GM10266 (cell line): ENCODE measurements at regions not wholly inside any gene's neighbourhood (a gene's known extent, or its start where the extent isn't known, plus 50 kb on each side); places are given as distances from the start of the nearest gene placed in this dataset.
"Not testable (repeated sequence)": the region's sequence is repeated elsewhere in the genome, so short reads cannot be mapped to it uniquely, and the experiment has no call there.

Source experiments
- DNase-seq: peaks from one replicate; pipeline ENCODE4 v3.0.0; 2012; ENCODE audit errors: extremely low spot score
- TF ChIP-seq, protein P1 (sequence below): IDR thresholded peaks from 2 replicates; pipeline ENCODE4 v1.5.1; 2012; ENCODE audit warnings: mild to moderate bottlenecking, low read depth; ENCODE audit not compliant: control insufficient read depth, insufficient read depth; ENCODE audit errors: missing control alignments

DNA sequence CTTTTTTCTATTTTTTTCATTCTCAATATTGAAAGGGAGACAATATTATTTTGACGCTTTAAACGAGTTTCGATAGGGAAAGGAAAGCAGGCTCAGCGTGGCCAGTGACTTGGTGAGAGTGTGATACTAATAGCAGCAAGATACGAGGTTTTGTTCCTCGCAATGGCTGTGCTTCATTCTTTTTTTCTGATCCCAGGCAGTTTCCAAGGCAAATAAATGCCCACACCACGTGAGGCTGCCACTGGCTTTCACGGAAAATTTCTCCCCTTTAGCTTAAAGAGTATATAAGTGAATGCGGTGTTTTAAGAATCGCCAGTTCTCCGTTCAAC, 196.4 kb upstream of the ZNF184 start:
- DNase-seq, result no peak
- TF ChIP-seq, protein P1, sequence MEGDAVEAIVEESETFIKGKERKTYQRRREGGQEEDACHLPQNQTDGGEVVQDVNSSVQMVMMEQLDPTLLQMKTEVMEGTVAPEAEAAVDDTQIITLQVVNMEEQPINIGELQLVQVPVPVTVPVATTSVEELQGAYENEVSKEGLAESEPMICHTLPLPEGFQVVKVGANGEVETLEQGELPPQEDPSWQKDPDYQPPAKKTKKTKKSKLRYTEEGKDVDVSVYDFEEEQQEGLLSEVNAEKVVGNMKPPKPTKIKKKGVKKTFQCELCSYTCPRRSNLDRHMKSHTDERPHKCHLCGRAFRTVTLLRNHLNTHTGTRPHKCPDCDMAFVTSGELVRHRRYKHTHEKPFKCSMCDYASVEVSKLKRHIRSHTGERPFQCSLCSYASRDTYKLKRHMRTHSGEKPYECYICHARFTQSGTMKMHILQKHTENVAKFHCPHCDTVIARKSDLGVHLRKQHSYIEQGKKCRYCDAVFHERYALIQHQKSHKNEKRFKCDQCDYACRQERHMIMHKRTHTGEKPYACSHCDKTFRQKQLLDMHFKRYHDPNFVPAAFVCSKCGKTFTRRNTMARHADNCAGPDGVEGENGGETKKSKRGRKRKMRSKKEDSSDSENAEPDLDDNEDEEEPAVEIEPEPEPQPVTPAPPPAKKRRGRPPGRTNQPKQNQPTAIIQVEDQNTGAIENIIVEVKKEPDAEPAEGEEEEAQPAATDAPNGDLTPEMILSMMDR, result no peak

DNA sequence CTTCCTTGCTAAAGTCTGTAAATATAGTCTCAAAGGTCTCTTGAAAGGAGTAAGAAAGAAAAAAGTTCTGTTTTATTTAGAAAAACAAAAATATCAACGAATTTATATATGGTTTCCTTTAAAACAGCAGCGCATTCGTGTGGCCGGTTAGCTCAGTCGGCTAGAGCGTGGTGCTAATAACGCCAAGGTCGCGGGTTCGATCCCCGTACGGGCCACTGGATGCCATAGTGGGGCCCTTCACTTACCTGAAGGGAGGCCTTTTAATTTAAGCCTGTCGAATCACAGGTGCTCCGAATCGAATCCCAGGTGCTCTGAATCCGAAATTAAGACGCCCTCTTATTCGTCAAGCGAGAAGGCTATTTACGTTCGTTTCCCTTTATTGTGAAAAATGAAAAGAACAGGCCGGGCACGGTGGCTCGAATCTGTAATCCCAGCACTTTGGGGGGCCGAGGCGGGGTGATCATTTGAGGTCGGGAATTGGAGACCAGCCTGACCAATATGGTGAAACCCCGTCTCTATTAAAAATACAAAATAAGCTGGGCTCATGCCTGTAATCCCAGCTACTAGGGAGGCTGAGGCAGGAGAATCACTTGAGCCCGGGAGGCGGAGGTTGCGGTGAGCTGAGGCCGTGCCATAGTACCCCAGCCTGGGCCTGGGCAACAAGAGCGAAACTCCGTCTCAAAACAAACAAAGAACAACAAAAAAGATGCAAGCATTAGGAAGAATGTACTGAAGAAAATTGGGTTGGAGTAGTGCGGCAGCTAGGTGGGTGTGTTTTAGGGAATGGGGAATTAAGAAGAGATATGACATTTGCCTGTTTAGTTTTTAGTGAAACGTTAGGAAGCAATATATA, 195.8 kb upstream of the ZNF184 start:
- peak; percentile 48 for DNase-seq
- TF ChIP-seq, protein P1, result no peak

GRCh38 chr6:27667657-27668441, 194.9 kb upstream of the ZNF184 start:
- TF ChIP-seq, protein P1, result no peak
- no peak for DNase-seq

- DNase-seq, result no peak
- TF ChIP-seq, protein P1, result no peak
Measured at GRCh38 chr6:27667016-27667656, 194.2 kb upstream of the ZNF184 start.

- TF ChIP-seq, protein P1, result no peak
- no peak for DNase-seq
Measured at GRCh38 chr6:27662769-27663168, 189.9 kb upstream of the ZNF184 start.

DNA sequence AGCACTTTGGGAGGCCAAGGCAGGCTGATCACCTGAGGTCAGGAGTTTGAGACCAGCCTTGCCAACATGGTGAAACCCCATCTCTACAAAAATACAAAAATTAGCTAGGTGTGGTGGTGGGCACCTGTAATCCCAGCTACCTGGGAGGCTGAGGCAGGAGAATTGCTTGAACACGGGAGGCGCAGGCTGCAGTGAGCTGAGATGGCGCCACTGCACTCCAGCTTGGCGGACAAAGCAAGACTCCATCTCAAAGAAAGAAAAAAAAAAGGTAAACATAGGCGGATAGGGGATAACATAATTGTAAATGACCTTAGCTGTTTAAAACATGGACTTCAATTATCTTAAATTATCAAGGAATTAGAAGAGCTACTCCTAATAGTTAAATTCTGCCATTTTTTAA, 189.3 kb upstream of the ZNF184 start:
- DNase-seq, result not testable (repeated sequence)

DNA sequence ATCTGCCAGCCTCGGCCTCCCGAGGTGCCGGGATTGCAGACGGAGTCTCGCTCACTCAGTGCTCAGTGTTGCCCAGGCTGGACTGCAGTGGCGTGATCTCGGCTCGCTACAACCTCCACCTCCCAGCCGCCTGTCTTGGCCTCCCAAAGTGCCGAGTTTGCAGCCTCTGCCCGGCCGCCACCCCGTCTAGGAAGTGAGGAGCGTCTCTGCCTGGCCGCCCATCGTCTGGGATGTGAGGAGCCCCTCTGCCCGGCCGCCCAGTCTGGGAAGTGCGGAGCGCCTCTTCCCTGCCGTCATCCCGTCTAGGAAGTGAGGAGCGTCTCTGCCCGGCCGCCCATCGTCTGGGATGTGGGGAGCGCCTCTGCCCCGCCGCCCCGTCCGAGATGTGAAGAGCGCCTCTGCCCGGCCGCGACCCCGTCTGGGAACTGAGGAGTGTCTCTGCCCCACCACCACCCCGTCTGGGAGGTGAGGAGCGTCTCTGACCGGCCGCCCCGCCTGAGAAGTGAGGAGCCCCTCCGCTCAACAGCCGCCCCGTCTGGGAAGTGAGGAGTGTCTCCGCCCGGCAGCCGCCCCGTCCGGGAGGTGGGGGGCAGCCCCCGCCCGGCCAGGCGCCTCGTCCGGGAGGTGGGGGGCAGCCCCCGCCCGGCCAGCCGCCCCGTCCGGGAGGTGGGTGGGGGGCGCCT, 180.4 kb upstream of the ZNF184 start:
- not testable (repeated sequence) for DNase-seq

DNA sequence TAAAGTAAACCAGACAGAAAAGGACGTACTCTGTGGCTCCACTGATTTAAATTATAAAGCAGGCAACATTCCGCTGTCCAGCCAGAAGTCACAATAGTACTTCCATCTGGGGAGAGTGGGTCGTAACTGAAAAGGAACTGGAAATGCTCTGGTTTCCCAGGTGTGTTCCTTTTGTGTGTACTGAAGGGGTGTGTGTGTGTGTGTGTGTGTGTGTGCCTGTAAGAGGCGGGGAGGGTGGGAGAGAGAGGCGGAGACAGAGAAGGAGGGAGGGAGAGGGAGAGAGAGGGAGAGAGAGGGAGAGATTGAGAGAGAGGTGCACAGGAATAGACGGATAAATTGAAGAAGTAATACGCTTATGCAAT, 178.4 kb upstream of the ZNF184 start:
- TF ChIP-seq, protein P1, result no peak
- DNase-seq, result no peak
